Testis (tissue), 2 donors: ENCODE measurements at regions not wholly inside any gene's neighbourhood (a gene's known extent, or its start where the extent isn't known, plus 50 kb on each side); places are given as distances from the start of the nearest gene placed in this dataset.

Experiments
- CTCF ChIP-seq, 3 experiments: fragments of 450-650 bp in 2 of 3; fragments of 200-600 bp in 1 of 3; sonication (generic) in 1 of 3; IDR thresholded peaks; one replicate each; pipeline ENCODE4 v1.5.1; 2016 to 2019; ENCODE audit warnings: antibody characterized with exemption in 3 of 3, mild to moderate bottlenecking in 2 of 3, moderate library complexity in 1 of 3
- POLR2A ChIP-seq: fragments of 450-650 bp; IDR thresholded peaks from one replicate; pipeline ENCODE4 v1.6.1; 2017; ENCODE audit warnings: antibody characterized with exemption, mild to moderate bottlenecking, moderate library complexity

- TF ChIP-seq POLR2A (no peak), CTCF (IDR thresholded peaks at IDR 0.05) (no peak)
Measured at GRCh38 chr1:30125021-30125820, 598.2 kb downstream of the MATN1 start.
